Kidney (tissue), 13 donors: ENCODE measurements at regions not wholly inside any gene's neighbourhood (a gene's known extent, or its start where the extent isn't known, plus 50 kb on each side); places are given as distances from the start of the nearest gene placed in this dataset.

Experiments used
- DNase-seq, 5 donors: peaks; one replicate each; pipeline ENCODE4 v3.0.0-alpha.2; 2013 to 2020
- FAIRE-seq: peaks from 2 replicates; lab custom pipeline; 2012; peaks lifted over from hg19 to GRCh38; lab: Jason Lieb, UNC
- H3K27ac ChIP-seq, 2 donors: one replicate each; pipeline ENCODE4 v1.7.0; 2013; ENCODE audit warnings: low read depth in 2 of 2, low read length in 2 of 2, inconsistent platforms in 1 of 2
- H3K27me3 ChIP-seq: one replicate; pipeline ENCODE4 v1.7.1; 2013; ENCODE audit warnings: low read length, inconsistent platforms; ENCODE audit not compliant: control insufficient read depth, insufficient read depth
- H3K36me3 ChIP-seq, 3 donors: one replicate each; pipeline versions ENCODE4 v1.7.0 to v1.7.1; 2013; ENCODE audit warnings: low read length in 3 of 3, control low read depth in 1 of 3, inconsistent platforms in 1 of 3; ENCODE audit not compliant: insufficient read depth in 3 of 3, control insufficient read depth in 2 of 3
- H3K4me1 ChIP-seq, 3 donors: one replicate each; pipeline versions ENCODE4 v1.7.0 to v1.7.1; 2013; ENCODE audit warnings: low read length in 3 of 3, inconsistent platforms in 1 of 3, low read depth in 1 of 3; ENCODE audit not compliant: control insufficient read depth in 2 of 3, insufficient read depth in 2 of 3
- H3K4me3 ChIP-seq, 3 donors: one replicate each; pipeline versions ENCODE4 v1.7.0 to v1.8.1; 2013; ENCODE audit warnings: low read length in 3 of 3, control low read depth in 1 of 3, inconsistent platforms in 1 of 3
- H3K9ac ChIP-seq, 3 donors: one replicate each; pipeline versions ENCODE4 v1.7.0 to v1.7.1; 2013; ENCODE audit warnings: low read length in 3 of 3, control low read depth in 1 of 3, inconsistent platforms in 1 of 3
- H3K9me3 ChIP-seq, 3 donors: one replicate each; pipeline versions ENCODE4 v1.7.0 to v1.7.1; 2013; ENCODE audit warnings: low read length in 3 of 3, control low read depth in 1 of 3, inconsistent platforms in 1 of 3; ENCODE audit not compliant: control insufficient read depth in 2 of 3, insufficient read depth in 1 of 3
- intact Hi-C: fragments of 100-400 bp; cut with DNase I; formaldehyde crosslinking; loops from one replicate; pipeline ENCODE4 v1.11.1; 2022
- TF ChIP-seq, protein P1 (sequence below): IDR thresholded peaks from 3 replicates; pipeline ENCODE4 v1.5.1; 2012; ENCODE audit warnings: mild to moderate bottlenecking, moderate library complexity, borderline replicate concordance; ENCODE audit not compliant: insufficient read depth; ENCODE audit errors: extremely low read depth
- donor health status: control.
- donor health status: control.
- donor health status: control.
- donor health status: control.
- donor health status: control.
- donor health status: DM: yes; HTN: yes; CAD: no.
- donor health status: Normal renal cell carcinoma (clear cell type).

GRCh38 chr6:14660806-14661579, 543.4 kb downstream of the CD83 start:
- Histone ChIP-seq H3K9me3 (no peaks in the 10 kb centered on the region), H3K27me3 (no peaks in the 10 kb centered on the region), H3K4me1 (peaks cover 0 to 7% (median 6%) of the 10 kb centered on the region in 3 donors), H3K36me3 (no peaks in the 10 kb centered on the region), H3K27ac (no peak overlapping the region), H3K9ac (no peak overlapping the region), H3K4me3 (no peak overlapping the region)
- peak in 3 of 5 donors; percentile 38 to 73 (median 64) for DNase-seq
- FAIRE-seq: no peak
- TF ChIP-seq, protein P1, sequence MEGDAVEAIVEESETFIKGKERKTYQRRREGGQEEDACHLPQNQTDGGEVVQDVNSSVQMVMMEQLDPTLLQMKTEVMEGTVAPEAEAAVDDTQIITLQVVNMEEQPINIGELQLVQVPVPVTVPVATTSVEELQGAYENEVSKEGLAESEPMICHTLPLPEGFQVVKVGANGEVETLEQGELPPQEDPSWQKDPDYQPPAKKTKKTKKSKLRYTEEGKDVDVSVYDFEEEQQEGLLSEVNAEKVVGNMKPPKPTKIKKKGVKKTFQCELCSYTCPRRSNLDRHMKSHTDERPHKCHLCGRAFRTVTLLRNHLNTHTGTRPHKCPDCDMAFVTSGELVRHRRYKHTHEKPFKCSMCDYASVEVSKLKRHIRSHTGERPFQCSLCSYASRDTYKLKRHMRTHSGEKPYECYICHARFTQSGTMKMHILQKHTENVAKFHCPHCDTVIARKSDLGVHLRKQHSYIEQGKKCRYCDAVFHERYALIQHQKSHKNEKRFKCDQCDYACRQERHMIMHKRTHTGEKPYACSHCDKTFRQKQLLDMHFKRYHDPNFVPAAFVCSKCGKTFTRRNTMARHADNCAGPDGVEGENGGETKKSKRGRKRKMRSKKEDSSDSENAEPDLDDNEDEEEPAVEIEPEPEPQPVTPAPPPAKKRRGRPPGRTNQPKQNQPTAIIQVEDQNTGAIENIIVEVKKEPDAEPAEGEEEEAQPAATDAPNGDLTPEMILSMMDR: no peak
- intact Hi-C loops: no loop called here

GRCh38 chr6:14661691-14662090, 544.1 kb downstream of the CD83 start:
- TF ChIP-seq, protein P1: no peak
- H3K9me3 ChIP-seq: no peaks in the 10 kb centered on the region
- FAIRE-seq (no peak), DNase-seq (peak in 2 of 5 donors; percentile 41 to 51)
- H3K27me3 ChIP-seq: no peaks in the 10 kb centered on the region
- no peak overlapping the region for H3K27ac ChIP-seq
- intact Hi-C loops: no loop called here
- H3K9ac ChIP-seq: no peak overlapping the region
- no peaks in the 10 kb centered on the region for H3K36me3 ChIP-seq
- no peak overlapping the region for H3K4me3 ChIP-seq
- peaks cover 0 to 7% (median 6%) of the 10 kb centered on the region in 3 donors for H3K4me1 ChIP-seq

GRCh38 chr6:14664112-14664601, 546.6 kb downstream of the CD83 start:
- Histone ChIP-seq H3K36me3 (no peaks in the 10 kb centered on the region), H3K9ac (no peak overlapping the region), H3K4me3 (no peak overlapping the region), H3K4me1 (peaks cover 0 to 7% (median 6%) of the 10 kb centered on the region in 3 donors), H3K27ac (no peak overlapping the region), H3K9me3 (no peaks in the 10 kb centered on the region), H3K27me3 (no peaks in the 10 kb centered on the region)
- TF ChIP-seq, protein P1: no peak
- no peak for FAIRE-seq
- peak in 1 of 5 donors; percentile 65 for DNase-seq
- intact Hi-C loops: no loop called here
